Caki2 (cell line): ENCODE measurements at regions not wholly inside any gene's neighbourhood (a gene's known extent, or its start where the extent isn't known, plus 50 kb on each side); places are given as distances from the start of the nearest gene placed in this dataset.
"Not testable (repeated sequence)": the region's sequence is repeated elsewhere in the genome, so short reads cannot be mapped to it uniquely, and the experiment has no call there.

Experiments
- DNase-seq: peaks from one replicate; pipeline ENCODE4 v3.0.0-alpha.2; 2015; ENCODE audit warnings: low read depth
- in situ Hi-C: cut with HindIII; loops from 2 replicates; pipeline ENCODE4 v1.10.0; 2016; ENCODE audit warnings: low sequenced_read_pairs, low pct_unique_long_range_greater_than_20kb, mixed read lengths

DNA sequence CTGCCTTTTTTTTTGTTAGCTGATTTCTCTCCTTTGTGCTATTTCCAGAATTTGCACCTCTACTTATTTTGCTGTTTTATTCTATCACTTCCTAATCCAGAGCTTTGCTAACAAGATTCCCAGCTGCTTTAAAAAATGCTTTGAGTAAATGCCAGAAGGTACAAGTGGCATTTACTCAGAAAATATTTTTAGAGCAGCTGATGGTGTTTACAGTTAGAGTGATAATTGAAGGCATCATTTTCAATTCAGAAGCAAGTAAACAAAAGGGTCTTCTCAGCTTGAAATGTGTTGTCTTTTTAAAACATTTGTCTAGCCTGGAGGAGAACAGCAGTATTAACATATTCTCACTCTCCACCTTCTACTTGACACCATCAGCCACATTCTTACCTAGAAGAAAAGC, 99.9 kb downstream of the OTOR start:
- DNase-seq = no peak
- in situ Hi-C loops = no loop called here

DNA sequence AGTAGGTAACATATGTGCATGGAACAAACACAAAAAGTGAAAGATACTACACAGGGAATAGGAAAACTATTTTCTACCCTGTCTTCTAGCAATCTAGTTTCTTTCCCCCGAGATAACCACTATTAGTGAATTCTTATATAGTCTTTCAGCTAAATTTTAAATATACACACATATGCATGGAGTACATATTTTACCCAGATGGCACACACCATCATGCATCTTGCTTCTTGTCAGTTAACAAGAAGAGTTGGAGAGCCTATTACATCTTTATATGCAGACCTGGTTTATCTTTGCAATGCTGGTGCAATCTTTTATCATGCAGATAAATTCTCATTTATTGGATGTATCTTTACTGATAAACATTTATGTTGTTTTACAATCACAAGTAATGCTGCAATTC, 100.4 kb downstream of the OTOR start:
- no peak for DNase-seq
- in situ Hi-C loops = no loop called here

DNA sequence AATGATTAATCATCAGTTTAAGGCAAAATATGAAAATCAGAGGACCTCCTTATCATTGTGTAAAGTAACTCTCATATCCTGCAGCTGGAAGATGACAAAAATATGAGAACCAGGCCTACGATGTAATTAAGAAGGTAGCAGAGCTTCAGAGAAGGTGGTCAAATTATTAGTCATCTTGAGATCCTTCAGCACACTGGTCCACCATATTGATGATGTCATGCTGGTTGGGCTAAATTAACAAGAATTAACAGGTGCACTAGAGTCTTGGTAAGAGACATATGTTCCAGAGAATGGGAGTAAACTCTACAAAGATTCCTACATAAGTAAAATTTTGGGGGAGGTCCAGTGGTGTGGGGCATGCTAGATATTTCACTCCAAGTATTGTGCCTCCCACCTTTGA, 112.8 kb downstream of the OTOR start:
- in situ Hi-C loops = no loop called here
- DNase-seq = no peak

DNA sequence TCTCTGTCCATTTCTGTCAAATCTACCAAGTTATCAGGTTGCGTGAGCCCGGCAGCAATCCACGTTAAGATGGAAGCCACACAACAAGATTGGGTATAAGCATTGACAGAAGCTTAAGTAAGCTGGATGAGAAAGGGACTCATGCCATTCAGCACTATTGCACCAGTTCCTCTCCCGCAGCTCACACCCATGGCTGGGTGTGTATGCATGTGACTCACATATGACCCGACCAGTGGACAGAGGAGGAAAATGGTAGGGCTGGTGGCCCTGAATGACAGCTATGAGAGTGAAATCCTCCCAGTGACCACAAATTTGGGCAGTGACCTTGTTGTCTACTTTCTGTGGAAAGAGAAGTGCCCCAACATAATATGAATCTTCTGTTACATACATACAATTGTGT, 113.5 kb downstream of the OTOR start:
- no peak for DNase-seq
- in situ Hi-C loops = no loop called here

DNA sequence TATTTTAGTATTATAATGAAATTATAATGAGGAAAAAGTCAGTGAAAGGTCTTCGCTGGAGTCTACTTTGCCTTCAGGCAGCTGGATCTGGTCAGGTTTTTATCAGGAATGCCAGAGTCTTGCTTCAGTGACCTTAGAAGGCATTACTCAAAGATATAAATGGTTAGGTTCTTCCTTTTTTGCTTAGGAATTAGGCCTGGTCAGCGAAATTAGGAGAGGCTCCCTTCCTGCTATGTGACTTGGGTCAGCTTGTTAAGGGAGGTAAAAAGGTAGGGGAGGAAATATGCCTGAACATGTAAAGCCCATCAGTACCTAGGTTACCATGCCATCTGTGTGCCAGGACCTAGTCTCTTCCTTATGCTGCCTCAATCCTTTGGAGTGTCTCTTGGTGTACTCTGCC, 115.1 kb downstream of the OTOR start:
- in situ Hi-C loops = no loop called here
- peak; percentile 2 for DNase-seq

DNA sequence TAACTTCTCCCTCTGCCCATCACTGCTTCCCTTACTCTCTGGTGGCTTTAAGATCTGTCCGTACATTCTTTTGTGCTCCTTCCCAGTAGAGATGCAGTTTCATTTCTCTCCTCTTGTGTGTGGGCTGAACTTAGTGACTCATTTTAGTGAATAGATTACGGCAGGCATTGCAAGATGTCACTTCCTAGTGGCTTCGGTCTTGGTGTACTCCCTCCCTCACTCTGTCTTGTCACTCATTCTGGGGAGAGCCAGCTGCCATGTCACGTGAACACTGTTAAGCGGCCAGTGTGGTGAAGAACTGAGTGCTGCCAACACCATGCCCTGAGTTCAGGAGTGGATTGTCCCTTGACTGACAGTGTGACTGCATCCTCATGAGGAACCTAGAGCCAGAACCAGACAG, 115.9 kb downstream of the OTOR start:
- in situ Hi-C loops = no loop called here
- peak; percentile 79 for DNase-seq

DNA sequence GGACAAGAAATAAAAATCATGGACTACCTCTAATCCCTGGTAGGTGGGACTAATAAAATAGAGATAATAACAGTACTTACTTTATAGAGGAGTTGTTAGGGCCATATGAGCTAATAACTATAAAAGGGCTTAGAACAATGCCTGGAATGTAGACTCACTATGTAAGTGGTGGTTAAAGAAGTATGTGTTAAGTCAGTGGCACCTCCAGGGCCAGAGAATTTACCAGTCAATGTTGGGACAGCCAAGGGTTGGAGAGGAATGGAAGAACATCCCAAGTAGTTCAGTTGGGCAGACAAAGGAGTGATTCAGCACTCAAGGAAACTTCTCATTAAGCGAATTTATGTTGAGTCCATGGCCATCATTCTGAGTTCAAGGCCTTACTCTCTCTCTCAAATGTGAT, 116.8 kb downstream of the OTOR start:
- no peak for DNase-seq
- in situ Hi-C loops = no loop called here

DNA sequence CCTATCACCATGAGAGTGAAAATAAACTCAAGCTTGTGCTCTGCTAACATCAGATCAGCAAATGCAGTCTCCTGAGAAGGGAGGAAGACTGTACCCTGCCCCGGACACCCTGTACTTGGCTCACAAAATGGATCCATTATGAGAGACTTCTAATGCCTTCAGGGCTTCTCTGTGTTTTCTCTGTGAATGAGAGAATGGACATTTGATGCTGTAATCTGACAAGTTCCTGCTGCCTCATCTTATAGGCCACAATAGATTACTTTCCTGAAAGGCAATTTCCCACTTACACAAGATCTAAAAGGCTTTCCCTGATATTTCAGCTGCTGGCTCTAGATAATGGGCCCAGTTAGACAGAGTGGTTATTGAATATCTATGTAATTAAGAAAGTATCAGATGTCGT, 117.2 kb downstream of the OTOR start:
- no peak for DNase-seq
- in situ Hi-C loops = no loop called here

DNA sequence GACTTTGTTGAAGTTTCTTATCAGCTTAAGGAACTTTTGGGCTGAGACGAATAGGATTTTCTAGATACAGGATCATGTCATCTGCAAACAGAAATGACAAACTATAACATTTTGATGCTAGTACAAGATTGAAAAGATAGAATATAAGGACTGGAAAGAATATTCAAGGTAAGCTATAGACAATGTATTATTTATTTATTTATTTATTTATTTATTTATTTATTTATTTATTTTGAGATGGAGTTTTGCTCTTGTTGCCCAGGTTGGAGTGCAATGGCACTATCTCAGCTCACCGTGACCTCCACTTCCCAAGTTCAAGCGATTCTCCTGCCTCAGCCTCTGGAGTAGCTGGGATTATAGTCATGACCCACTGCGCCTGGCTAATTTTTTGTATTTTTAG, 125.0 kb downstream of the OTOR start:
- in situ Hi-C loops, DNase-seq: not testable (repeated sequence)

DNA sequence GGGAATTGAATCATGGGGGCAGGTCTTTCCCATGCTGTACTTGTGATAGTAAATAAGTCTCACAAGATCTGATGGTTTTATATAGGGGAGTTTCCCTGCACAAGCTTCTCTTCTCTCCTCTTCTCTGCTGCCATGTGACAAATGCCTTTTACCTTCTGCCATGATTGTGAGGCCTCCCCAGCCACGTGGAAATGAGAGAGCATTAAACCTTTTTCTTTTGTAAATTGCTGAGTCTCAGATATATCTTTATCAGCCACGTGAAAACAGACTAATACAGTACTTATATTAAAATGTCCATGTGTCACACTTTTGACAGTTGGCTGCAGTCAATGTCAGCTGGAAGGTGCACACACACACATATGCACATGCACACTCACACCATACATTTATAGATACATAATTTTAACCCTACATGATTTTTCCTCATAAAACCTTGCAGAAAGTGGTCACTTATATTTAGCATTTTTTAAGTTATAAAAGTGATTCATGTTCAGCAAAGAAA, 128.9 kb downstream of the OTOR start:
- in situ Hi-C loops = no loop called here
- DNase-seq = no peak

DNA sequence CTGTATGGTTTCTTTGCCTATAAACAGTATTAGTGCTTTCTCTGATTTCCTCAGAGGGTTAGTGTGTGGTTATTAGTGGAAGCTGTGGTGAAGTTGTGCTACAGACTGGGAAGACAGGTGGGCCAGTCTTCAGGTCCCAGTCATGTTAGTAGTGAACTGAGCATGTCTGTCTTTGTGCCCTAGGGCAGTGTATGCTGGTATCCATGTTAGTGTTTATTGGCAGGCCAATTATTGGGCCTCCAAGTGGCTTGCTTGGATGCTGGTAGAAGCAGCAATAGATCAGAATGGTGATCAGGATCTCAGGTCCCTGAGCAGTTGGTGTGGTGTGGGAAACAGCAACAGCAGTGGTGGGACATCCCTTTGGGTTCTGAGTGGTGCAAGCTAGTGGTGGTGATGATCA, 137.6 kb downstream of the OTOR start:
- no peak for DNase-seq
- in situ Hi-C loops = no loop called here

DNA sequence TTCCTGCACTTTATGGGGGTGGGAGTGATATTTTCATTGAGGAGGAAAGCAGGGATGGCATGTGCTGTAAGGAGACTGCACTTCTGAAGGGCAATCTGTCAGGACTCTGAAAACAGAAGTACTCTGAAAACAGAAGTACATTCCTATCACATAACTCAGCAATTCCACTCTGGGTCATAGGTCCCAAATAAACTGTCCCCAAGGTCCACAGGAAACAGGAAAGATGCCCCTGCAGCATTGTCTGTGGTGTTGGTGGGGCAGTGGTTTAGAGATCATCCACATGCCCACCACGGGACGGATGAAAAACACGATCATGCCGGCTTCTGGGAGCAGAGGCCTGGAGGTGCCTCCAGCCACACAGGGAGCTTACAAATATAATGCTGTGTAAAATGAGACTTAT, 150.3 kb downstream of the OTOR start:
- DNase-seq = no peak
- in situ Hi-C loops = no loop called here

DNA sequence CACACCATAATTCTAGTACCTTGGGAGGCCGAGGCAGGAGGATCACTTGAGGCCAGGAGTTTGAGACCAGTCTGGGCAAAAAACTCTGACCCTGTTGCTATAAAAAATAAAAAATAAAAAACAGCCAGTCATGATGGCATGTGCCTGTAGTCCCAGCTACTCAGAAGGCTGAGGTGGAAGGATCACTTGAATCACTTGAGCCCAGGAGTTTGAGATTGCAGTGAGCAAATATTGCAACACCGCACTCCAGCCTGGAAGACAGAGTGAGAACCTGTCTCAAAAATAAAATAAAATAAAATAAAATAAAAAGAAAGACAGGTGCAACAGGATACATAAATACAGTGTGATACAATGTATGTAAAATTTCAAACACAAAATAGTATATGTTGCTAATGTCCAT, 154.5 kb downstream of the OTOR start:
- DNase-seq = no peak
- in situ Hi-C loops = no loop called here

DNA sequence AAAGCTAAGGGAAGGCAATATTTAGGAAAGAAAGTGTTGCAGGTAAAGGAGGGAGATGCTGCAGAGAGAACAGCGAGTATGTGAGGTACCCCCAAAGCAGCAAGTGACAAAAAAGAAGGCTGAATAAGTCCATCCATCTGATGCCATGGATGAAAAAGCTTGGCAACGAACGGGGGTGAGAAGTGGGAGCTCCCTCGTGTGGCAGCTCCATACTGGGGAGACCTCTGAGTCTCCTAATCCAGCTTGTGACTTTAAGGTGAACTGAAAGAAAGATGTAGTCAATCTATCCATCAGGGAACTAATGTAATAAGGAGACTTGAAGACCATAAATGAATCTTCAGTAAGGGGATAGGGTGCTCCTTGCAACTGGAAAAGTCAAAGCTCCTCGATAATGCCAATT, 156.6 kb downstream of the OTOR start:
- DNase-seq = no peak
- in situ Hi-C loops = no loop called here

DNA sequence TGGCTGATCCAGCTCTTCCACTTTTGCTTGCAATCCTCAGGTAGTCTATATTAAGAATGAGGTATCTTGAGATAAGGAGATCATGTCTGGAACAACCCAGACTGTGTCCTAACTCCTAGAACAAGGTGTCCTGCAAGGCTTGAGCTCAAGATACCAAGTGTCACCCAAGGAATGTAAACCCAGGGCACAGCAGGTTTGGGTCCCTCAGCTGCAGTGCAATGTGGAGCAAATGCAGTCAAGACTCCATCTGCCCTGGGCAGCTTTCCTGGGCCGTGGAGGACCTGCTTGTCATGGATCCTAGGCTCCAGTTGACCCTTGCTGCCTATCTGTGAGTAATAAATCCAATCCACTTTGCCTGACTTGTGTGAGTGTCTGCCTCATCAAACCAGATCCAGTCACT, 166.1 kb downstream of the OTOR start:
- in situ Hi-C loops = no loop called here
- DNase-seq = no peak

DNA sequence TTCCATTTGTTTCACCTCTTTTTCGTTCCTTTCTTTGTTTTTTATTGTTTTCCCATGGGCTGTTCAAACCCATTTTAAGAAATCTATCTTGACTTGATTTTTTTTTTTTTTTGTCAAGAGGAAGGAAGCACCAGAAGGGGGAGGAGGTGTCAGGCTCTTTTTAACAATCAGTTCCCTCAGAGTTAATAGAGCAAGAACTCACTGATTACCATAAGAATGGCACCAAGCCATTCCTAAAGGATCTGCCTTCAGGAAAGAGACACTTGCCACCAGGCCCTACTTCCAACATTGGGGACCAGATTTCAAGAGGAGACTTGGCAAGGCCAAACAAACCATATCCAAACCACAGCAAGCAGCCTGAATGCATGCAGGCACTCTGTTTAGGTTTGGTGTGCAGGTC, 168.0 kb downstream of the OTOR start:
- in situ Hi-C loops = no loop called here
- no peak for DNase-seq

DNA sequence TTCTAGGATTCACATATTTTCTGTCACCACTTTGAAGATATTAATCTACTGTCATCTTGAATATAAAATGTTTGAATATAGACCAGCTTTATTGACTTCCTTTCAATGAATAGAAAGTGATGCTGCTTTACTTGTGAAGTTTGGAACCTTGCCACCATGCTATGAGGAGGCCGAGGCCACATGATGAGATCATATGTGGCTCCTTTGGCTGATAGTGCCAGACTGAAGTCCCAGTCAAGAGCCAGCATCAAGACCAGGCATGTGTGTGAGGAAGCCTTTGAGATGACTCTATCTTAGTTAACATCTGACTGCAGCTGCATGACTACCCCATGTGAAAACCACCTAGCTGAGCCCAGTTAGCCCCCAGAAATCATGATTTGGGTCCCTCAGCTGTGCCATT, 169.5 kb downstream of the OTOR start:
- in situ Hi-C loops = no loop called here
- DNase-seq = no peak

DNA sequence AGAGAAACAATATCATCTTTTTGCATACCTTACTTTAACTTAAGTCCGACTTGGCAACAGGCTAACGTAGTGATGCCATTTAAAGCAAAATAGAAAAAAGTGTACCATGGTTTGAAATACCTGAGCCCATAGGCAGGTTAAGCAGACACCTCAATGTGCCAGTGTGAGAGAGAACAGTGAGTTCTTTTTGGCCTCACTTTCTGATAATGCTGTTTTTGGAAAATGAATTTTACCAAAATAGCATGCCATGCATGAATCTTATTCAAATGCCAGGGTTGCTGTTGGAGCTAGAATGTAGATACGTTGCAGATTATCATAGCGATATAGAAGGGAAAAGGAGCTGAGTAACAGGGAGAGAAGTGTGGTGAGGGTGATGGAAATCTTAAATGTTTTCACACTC, 170.2 kb downstream of the OTOR start:
- in situ Hi-C loops = no loop called here
- DNase-seq = no peak

DNA sequence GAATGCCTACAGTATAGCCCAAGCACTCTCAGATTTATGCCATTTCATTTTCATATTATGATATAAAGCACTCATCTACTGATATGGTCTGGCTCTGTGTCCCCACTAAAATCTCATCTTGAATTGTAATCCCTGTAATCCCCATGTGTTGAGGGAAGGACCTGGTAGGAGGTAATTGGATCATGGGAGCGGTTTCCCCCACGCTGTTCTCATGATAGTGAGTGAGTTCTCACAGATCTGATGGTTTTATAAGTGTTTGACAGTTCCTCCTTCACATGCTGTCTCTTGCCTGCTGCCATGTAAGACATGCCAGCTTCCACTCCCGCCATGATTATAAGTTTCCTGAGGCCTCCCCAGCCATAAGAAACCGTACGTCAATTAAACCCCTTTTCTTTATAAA, 171.7 kb downstream of the OTOR start:
- DNase-seq = no peak
- in situ Hi-C loops = no loop called here

DNA sequence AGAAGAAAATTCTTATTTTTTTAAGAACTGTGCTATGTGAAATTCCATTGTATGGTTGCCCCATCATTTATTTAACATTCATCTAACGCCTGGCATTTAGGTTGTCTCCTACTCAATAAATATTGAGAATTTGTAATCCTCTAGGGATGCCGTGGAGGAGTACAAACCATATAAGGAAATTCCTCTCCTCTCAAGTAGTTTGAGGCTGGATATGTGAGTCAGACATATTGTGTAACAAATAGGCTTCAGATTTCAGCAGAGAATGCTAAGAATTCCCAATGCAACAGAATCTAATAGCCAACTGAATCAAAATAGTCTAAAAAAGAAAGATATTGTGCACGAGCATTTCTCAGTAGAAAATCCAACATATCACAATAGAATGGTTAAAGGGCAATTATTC, 174.7 kb downstream of the OTOR start:
- in situ Hi-C loops = no loop called here
- DNase-seq = peak; percentile 32
